ENCODE measurements at regions not wholly inside any gene's neighbourhood (a gene's known extent, or its start where the extent isn't known, plus 50 kb on each side); places are given as distances from the start of the nearest gene placed in this dataset.

DNA sequence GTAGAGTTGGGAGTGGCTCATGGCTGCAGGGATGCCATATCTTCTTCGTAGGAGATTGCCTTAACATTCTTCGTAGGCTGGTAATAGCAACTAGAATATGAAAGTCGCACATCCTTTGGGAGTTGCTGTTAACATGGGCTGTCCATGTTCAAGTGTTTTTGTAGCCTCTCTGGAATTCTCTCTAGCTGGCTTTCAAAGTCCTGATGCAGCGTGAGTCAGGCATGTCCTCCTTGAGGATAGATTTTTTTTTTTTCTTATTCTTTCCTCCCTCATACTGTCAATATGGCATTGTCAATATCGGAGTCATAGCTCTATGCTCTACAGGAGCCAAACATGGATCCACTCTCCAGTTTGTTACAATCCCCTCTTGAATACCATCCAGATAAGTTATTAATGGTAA is 494.8 kb upstream of the WWC1 start:
- Histone ChIP-seq H3K27me3 (ENCODE audit: insufficient read depth, low read length) (no peaks in the 10 kb centered on the region), H3K36me3 (ENCODE audit: insufficient read depth, low read length) (no peaks in the 10 kb centered on the region), H3K4me3 (ENCODE audit: insufficient read depth, low read length) (no peak overlapping the region), H3K4me2 (ENCODE audit: insufficient read depth, low read length) (no peak overlapping the region), H3K4me1 (ENCODE audit: insufficient read depth, low read length) (peaks cover 20% of the 10 kb centered on the region), H2AFZ (ENCODE audit: low read length) (no peak overlapping the region), H3K27ac (ENCODE audit: low read depth, low read length) (no peak overlapping the region), H3K79me2 (ENCODE audit: insufficient read depth, low read length) (no peaks in the 10 kb centered on the region), H3K9me3 (ENCODE audit: low read depth, low read length) (no peaks in the 10 kb centered on the region), H4K20me1 (ENCODE audit: insufficient read depth, low read length) (no peaks in the 10 kb centered on the region)
- TF ChIP-seq, protein P1, sequence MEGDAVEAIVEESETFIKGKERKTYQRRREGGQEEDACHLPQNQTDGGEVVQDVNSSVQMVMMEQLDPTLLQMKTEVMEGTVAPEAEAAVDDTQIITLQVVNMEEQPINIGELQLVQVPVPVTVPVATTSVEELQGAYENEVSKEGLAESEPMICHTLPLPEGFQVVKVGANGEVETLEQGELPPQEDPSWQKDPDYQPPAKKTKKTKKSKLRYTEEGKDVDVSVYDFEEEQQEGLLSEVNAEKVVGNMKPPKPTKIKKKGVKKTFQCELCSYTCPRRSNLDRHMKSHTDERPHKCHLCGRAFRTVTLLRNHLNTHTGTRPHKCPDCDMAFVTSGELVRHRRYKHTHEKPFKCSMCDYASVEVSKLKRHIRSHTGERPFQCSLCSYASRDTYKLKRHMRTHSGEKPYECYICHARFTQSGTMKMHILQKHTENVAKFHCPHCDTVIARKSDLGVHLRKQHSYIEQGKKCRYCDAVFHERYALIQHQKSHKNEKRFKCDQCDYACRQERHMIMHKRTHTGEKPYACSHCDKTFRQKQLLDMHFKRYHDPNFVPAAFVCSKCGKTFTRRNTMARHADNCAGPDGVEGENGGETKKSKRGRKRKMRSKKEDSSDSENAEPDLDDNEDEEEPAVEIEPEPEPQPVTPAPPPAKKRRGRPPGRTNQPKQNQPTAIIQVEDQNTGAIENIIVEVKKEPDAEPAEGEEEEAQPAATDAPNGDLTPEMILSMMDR (IDR thresholded peaks at IDR 0.05; ENCODE audit: extremely low read depth, low read depth, low read length): no peak
- DNase-seq (ENCODE audit: insufficient read length, low spot score, missing footprints): peak; percentile 58

GRCh38 chr5:167797933-167798332 is 493.5 kb upstream of the WWC1 start:
- no peaks in the 10 kb centered on the region for H3K36me3 ChIP-seq (ENCODE audit: insufficient read depth, low read length)
- no peak for DNase-seq (ENCODE audit: insufficient read length, low spot score, missing footprints)
- peaks cover 20% of the 10 kb centered on the region for H3K4me1 ChIP-seq (ENCODE audit: insufficient read depth, low read length)
- TF ChIP-seq, protein P1 (IDR thresholded peaks at IDR 0.05; ENCODE audit: extremely low read depth, low read depth, low read length): no peak
- peak overlapping the region; percentile 49 for H3K27ac ChIP-seq (ENCODE audit: low read depth, low read length)
- H4K20me1 ChIP-seq (ENCODE audit: insufficient read depth, low read length): no peaks in the 10 kb centered on the region
- no peaks in the 10 kb centered on the region for H3K79me2 ChIP-seq (ENCODE audit: insufficient read depth, low read length)
- H3K9me3 ChIP-seq (ENCODE audit: low read depth, low read length): no peaks in the 10 kb centered on the region
- H3K4me2 ChIP-seq (ENCODE audit: insufficient read depth, low read length): peak overlapping the region; percentile 61
- H3K27me3 ChIP-seq (ENCODE audit: insufficient read depth, low read length): no peaks in the 10 kb centered on the region
- peak overlapping the region; percentile 18 for H3K4me3 ChIP-seq (ENCODE audit: insufficient read depth, low read length)
- H2AFZ ChIP-seq (ENCODE audit: low read length): peak overlapping the region; percentile 81

DNA sequence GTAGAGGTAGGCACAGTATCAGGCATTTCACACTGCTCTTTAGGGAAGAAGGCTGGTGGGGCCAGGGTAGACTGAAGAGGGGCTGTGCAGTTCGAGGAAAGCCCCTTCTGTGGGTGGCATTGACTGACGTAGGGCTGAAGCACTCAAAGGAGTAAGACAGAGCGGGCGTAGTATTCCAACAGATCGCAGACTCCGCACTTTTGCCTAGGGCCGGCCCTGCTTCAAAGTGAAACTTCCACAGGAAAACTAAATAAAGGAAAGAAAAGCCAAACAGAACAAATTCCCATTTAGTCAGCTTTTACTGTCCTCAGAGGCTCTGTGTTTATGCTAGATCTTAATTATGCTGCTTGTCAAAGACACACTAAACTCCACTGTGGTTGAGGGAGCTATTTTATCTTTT is 493.0 kb upstream of the WWC1 start:
- no peak for DNase-seq (ENCODE audit: insufficient read length, low spot score, missing footprints)
- Histone ChIP-seq H3K79me2 (ENCODE audit: insufficient read depth, low read length) (no peaks in the 10 kb centered on the region), H3K9me3 (ENCODE audit: low read depth, low read length) (no peaks in the 10 kb centered on the region), H3K36me3 (ENCODE audit: insufficient read depth, low read length) (no peaks in the 10 kb centered on the region), H3K4me3 (ENCODE audit: insufficient read depth, low read length) (peak overlapping the region; percentile 18), H2AFZ (ENCODE audit: low read length) (peak overlapping the region; percentile 81), H3K4me2 (ENCODE audit: insufficient read depth, low read length) (peak overlapping the region; percentile 61), H4K20me1 (ENCODE audit: insufficient read depth, low read length) (no peaks in the 10 kb centered on the region), H3K27me3 (ENCODE audit: insufficient read depth, low read length) (no peaks in the 10 kb centered on the region), H3K4me1 (ENCODE audit: insufficient read depth, low read length) (peaks cover 20% of the 10 kb centered on the region), H3K27ac (ENCODE audit: low read depth, low read length) (peak overlapping the region; percentile 49)
- TF ChIP-seq, protein P1 (IDR thresholded peaks at IDR 0.05; ENCODE audit: extremely low read depth, low read depth, low read length): no peak

- no peaks in the 10 kb centered on the region for H4K20me1 ChIP-seq (ENCODE audit: insufficient read depth, low read length)
- H3K79me2 ChIP-seq (ENCODE audit: insufficient read depth, low read length): no peaks in the 10 kb centered on the region
- no peaks in the 10 kb centered on the region for H3K36me3 ChIP-seq (ENCODE audit: insufficient read depth, low read length)
- TF ChIP-seq, protein P1 (IDR thresholded peaks at IDR 0.05; ENCODE audit: extremely low read depth, low read depth, low read length): no peak
- H3K27me3 ChIP-seq (ENCODE audit: insufficient read depth, low read length): no peaks in the 10 kb centered on the region
- no peak overlapping the region for H3K4me3 ChIP-seq (ENCODE audit: insufficient read depth, low read length)
- H3K4me1 ChIP-seq (ENCODE audit: insufficient read depth, low read length): peaks cover 20% of the 10 kb centered on the region
- no peaks in the 10 kb centered on the region for H3K9me3 ChIP-seq (ENCODE audit: low read depth, low read length)
- no peak overlapping the region for H2AFZ ChIP-seq (ENCODE audit: low read length)
- H3K4me2 ChIP-seq (ENCODE audit: insufficient read depth, low read length): no peak overlapping the region
- no peak overlapping the region for H3K27ac ChIP-seq (ENCODE audit: low read depth, low read length)
- no peak for DNase-seq (ENCODE audit: insufficient read length, low spot score, missing footprints)
These were observed 491.0 kb upstream of the WWC1 start for GRCh38 chr5:167800427-167800826.
